Smooth muscle cell (in vitro differentiated cells): ENCODE measurements at regions not wholly inside any gene's neighbourhood (a gene's known extent, or its start where the extent isn't known, plus 50 kb on each side); places are given as distances from the start of the nearest gene placed in this dataset.
A peak's percentile ranks its signal among the peaks of the same experiment; 100 is the strongest.

Experiments used
- DNase-seq: peaks from one replicate; lab custom pipeline; 2025; ENCODE audit not compliant: unreplicated experiment; lab: John Stamatoyannopoulos, UW
- H2AFZ ChIP-seq: fragments of 200-600 bp; sonication (generic); 2 replicates; pipeline ENCODE4 v1.6.0; 2016; ENCODE audit warnings: antibody characterized with exemption, low read depth, mild to moderate bottlenecking
- H3F3A ChIP-seq: fragments of 200-600 bp; sonication (generic); 2 replicates; pipeline ENCODE4 v1.6.0; 2017; ENCODE audit warnings: antibody characterized with exemption, low read depth
- H3K27ac ChIP-seq: fragments of 200-600 bp; sonication (generic); 2 replicates; pipeline ENCODE4 v1.5.1; 2016; ENCODE audit warnings: low read depth, mild to moderate bottlenecking
- H3K27me3 ChIP-seq: fragments of 200-600 bp; sonication (generic); 2 replicates; pipeline ENCODE4 v1.6.1; 2016; ENCODE audit warnings: low read depth, mild to moderate bottlenecking
- H3K36me3 ChIP-seq: fragments of 200-600 bp; sonication (generic); 2 replicates; pipeline ENCODE4 v1.5.1; 2016; ENCODE audit warnings: low read depth
- H3K4me1 ChIP-seq: fragments of 200-600 bp; sonication (generic); 2 replicates; pipeline ENCODE4 v1.5.1; 2016; ENCODE audit warnings: low read depth
- H3K4me2 ChIP-seq: fragments of 200-600 bp; sonication (generic); 2 replicates; pipeline ENCODE4 v1.6.0; 2016; ENCODE audit warnings: mild to moderate bottlenecking
- H3K4me3 ChIP-seq: fragments of 200-600 bp; sonication (generic); 2 replicates; pipeline ENCODE4 v1.5.1; 2016; ENCODE audit warnings: mild to moderate bottlenecking
- H3K79me2 ChIP-seq: fragments of 200-600 bp; sonication (generic); 2 replicates; pipeline ENCODE4 v1.6.0; 2016; ENCODE audit warnings: low read depth, mild to moderate bottlenecking
- H3K9ac ChIP-seq: fragments of 200-600 bp; sonication (generic); 2 replicates; pipeline ENCODE4 v1.6.0; 2016; ENCODE audit warnings: low read depth
- H3K9me3 ChIP-seq: fragments of 200-600 bp; sonication (generic); replicated peaks from 2 replicates; pipeline ENCODE4 v1.5.1; 2016; ENCODE audit warnings: low read depth
- H4K20me1 ChIP-seq: fragments of 200-600 bp; sonication (generic); 2 replicates; pipeline ENCODE4 v1.6.0; 2016; ENCODE audit warnings: low read depth
- CTCF ChIP-seq: fragments of 200-600 bp; sonication (generic); IDR thresholded peaks from 2 replicates; pipeline ENCODE4 v1.5.1; 2017; ENCODE audit warnings: borderline replicate concordance, mild to moderate bottlenecking, antibody characterized with exemption; ENCODE audit not compliant: insufficient read depth, poor library complexity, severe bottlenecking
- WGBS: methylation state at CpG from one replicate; pipeline ENCODE4 v1.1.7; 2016; ENCODE audit warnings: low lambda C conversion rate; 5-methylcytosine and 5-hydroxymethylcytosine counted together

GRCh38 chr3:76694063-76694462 lies 345.8 kb upstream of the ROBO2 start:
- Histone ChIP-seq H3K4me2 (no peak overlapping the region), H3K9ac (no peak overlapping the region), H3K4me1 (peaks cover 5% of the 10 kb centered on the region), H3K36me3 (no peaks in the 10 kb centered on the region), H3K27me3 (no peaks in the 10 kb centered on the region), H3K9me3 (no peaks in the 10 kb centered on the region), H3K79me2 (no peaks in the 10 kb centered on the region), H3K4me3 (no peak overlapping the region), H3F3A (no peaks in the 10 kb centered on the region), H4K20me1 (no peaks in the 10 kb centered on the region), H3K27ac (no peak overlapping the region), H2AFZ (no peak overlapping the region)
- no peak for TF ChIP-seq CTCF
- WGBS, result 91% methylated on average over 5 of the region's 5 CpGs
- DNase-seq, result no peak

- Histone ChIP-seq H4K20me1 (no peaks in the 10 kb centered on the region), H3K4me2 (no peak overlapping the region)
Measured at GRCh38 chr3:76698136-76698706, 341.7 kb upstream of the ROBO2 start.

GRCh38 chr3:76699846-76700245 lies 340.1 kb upstream of the ROBO2 start:
- no peak overlapping the region for H3K4me2 ChIP-seq

More at GRCh38 chr3:76698136-76698706, 341.7 kb upstream of the ROBO2 start:
- WGBS, result 56% methylated on average over 7 of the region's 7 CpGs
- H2AFZ ChIP-seq, result no peak overlapping the region
- no peaks in the 10 kb centered on the region for H3K9me3 ChIP-seq
- H3K79me2 ChIP-seq, result no peaks in the 10 kb centered on the region
- no peak for TF ChIP-seq CTCF
- H3K4me1 ChIP-seq, result peaks cover 11% of the 10 kb centered on the region
- no peak overlapping the region for H3K27ac ChIP-seq
- H3K9ac ChIP-seq, result no peak overlapping the region
- no peak overlapping the region for H3K4me3 ChIP-seq
- H3K36me3 ChIP-seq, result no peaks in the 10 kb centered on the region
- H3K27me3 ChIP-seq, result no peaks in the 10 kb centered on the region
- DNase-seq, result no peak
- no peaks in the 10 kb centered on the region for H3F3A ChIP-seq

More at GRCh38 chr3:76699846-76700245, 340.1 kb upstream of the ROBO2 start:
- no peaks in the 10 kb centered on the region for H3K9me3 ChIP-seq
- H3K9ac ChIP-seq, result no peak overlapping the region
- H4K20me1 ChIP-seq, result no peaks in the 10 kb centered on the region
- H3F3A ChIP-seq, result no peaks in the 10 kb centered on the region
- 91% methylated on average over 1 of the region's 1 CpG for WGBS
- no peak for TF ChIP-seq CTCF
- H3K79me2 ChIP-seq, result no peaks in the 10 kb centered on the region
- peak overlapping the region; percentile 45 for H2AFZ ChIP-seq
- no peaks in the 10 kb centered on the region for H3K27me3 ChIP-seq
- H3K27ac ChIP-seq, result no peak overlapping the region
- no peaks in the 10 kb centered on the region for H3K36me3 ChIP-seq
- peaks cover 11% of the 10 kb centered on the region for H3K4me1 ChIP-seq
- DNase-seq, result no peak
- no peak overlapping the region for H3K4me3 ChIP-seq
